KMS-11 (cell line): ENCODE measurements at regions not wholly inside any gene's neighbourhood (a gene's known extent, or its start where the extent isn't known, plus 50 kb on each side); places are given as distances from the start of the nearest gene placed in this dataset.

ENCODE experiments used
- H2AFZ ChIP-seq: fragments of 200-600 bp; sonication (generic); 2 replicates; pipeline ENCODE4 v1.6.1; 2016; ENCODE audit warnings: antibody characterized with exemption, mixed run types, low read depth
- H3K27ac ChIP-seq: fragments of 200-600 bp; sonication (generic); 2 replicates; pipeline ENCODE4 v1.6.1; 2016; ENCODE audit warnings: mild to moderate bottlenecking, mixed run types
- H3K27me3 ChIP-seq: fragments of 200-600 bp; sonication (generic); 2 replicates; pipeline ENCODE4 v1.6.1; 2017; ENCODE audit warnings: mild to moderate bottlenecking, low read depth, mixed run types, moderate library complexity; ENCODE audit not compliant: insufficient read depth
- H3K36me3 ChIP-seq: fragments of 200-600 bp; sonication (generic); 2 replicates; pipeline ENCODE4 v1.6.1; 2017; ENCODE audit warnings: mild to moderate bottlenecking, mixed run types; ENCODE audit not compliant: insufficient read depth
- H3K4me1 ChIP-seq: fragments of 200-600 bp; sonication (generic); 2 replicates; pipeline ENCODE4 v1.6.1; 2016; ENCODE audit warnings: mild to moderate bottlenecking, low read depth, mixed run types; ENCODE audit not compliant: poor library complexity, severe bottlenecking
- H3K4me2 ChIP-seq: fragments of 200-600 bp; sonication (generic); 2 replicates; pipeline ENCODE4 v1.7.0; 2016; ENCODE audit warnings: mild to moderate bottlenecking, mixed run types
- H3K4me3 ChIP-seq: fragments of 200-600 bp; sonication (generic); IDR thresholded peaks from 2 replicates; pipeline ENCODE4 v1.6.1; 2017; ENCODE audit warnings: low read depth, low read length, mixed read lengths; ENCODE audit not compliant: insufficient read depth
- H3K79me2 ChIP-seq: fragments of 200-600 bp; sonication (generic); 2 replicates; pipeline ENCODE4 v1.6.1; 2016; ENCODE audit warnings: low read depth, mixed run types; ENCODE audit not compliant: insufficient read depth
- H3K9ac ChIP-seq: fragments of 200-600 bp; sonication (generic); 2 replicates; pipeline ENCODE4 v1.6.1; 2016; ENCODE audit warnings: mild to moderate bottlenecking, mixed run types
- H4K20me1 ChIP-seq: fragments of 200-600 bp; sonication (generic); 2 replicates; pipeline ENCODE4 v1.6.1; 2016; ENCODE audit warnings: mild to moderate bottlenecking, mixed run types; ENCODE audit not compliant: insufficient read depth
- TF ChIP-seq, protein P1 (sequence below): fragments of 200-600 bp; sonication (generic); conservative IDR thresholded peaks from 2 replicates; pipeline ENCODE4 v1.6.1; 2017; ENCODE audit warnings: low read depth, mild to moderate bottlenecking, antibody characterized with exemption, low read length, moderate library complexity, mixed read lengths

DNA sequence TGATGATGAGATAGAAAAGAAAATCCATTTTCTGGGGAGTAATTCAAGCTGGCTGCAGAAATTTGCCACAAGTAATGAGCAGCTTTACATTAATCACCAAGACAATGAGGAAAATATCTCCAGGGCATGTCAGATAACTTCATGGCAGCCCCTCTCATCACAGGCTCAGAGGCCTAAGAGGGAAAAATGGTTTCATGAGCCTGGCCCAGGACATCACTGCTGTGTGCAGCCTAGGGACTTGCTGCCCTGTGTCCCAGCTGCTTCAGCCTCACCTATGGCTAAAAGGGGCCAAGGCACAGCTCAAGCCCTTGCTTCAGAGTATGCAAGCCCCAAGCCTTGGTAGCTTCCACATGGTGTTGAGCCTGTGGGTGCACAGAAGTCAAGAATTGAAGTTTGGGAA, 161.7 kb downstream of the OPA1 start:
- H3K36me3 ChIP-seq: no peaks in the 10 kb centered on the region
- H3K4me2 ChIP-seq: no peak overlapping the region
- H2AFZ ChIP-seq: no peak overlapping the region
- H3K27me3 ChIP-seq: no peaks in the 10 kb centered on the region
- TF ChIP-seq, protein P1, sequence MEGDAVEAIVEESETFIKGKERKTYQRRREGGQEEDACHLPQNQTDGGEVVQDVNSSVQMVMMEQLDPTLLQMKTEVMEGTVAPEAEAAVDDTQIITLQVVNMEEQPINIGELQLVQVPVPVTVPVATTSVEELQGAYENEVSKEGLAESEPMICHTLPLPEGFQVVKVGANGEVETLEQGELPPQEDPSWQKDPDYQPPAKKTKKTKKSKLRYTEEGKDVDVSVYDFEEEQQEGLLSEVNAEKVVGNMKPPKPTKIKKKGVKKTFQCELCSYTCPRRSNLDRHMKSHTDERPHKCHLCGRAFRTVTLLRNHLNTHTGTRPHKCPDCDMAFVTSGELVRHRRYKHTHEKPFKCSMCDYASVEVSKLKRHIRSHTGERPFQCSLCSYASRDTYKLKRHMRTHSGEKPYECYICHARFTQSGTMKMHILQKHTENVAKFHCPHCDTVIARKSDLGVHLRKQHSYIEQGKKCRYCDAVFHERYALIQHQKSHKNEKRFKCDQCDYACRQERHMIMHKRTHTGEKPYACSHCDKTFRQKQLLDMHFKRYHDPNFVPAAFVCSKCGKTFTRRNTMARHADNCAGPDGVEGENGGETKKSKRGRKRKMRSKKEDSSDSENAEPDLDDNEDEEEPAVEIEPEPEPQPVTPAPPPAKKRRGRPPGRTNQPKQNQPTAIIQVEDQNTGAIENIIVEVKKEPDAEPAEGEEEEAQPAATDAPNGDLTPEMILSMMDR: no peak
- H3K4me3 ChIP-seq: no peak overlapping the region
- H3K9ac ChIP-seq: no peak overlapping the region
- no peak overlapping the region for H3K27ac ChIP-seq
- H3K4me1 ChIP-seq: no peaks in the 10 kb centered on the region
- no peaks in the 10 kb centered on the region for H4K20me1 ChIP-seq
- H3K79me2 ChIP-seq: no peaks in the 10 kb centered on the region

DNA sequence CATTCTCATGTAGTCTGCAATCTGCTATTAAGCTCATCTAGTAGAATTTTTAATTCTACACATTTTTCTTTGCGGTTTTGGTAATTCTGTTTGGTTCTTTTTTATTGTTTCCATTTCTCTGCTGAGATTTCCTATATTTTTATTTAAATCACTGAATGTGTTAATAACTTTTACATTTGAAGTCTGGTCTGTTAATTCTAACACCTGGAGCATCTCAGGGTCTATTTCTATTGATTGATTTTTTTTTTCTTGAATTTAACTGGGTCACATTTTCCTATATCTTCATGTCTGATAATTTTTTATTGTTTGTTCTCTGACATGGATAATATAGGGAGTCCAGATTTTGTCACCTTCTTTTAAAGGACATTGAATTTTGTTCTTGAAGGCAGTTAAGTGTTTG, 163.5 kb downstream of the OPA1 start:
- TF ChIP-seq, protein P1: no peak
- H2AFZ ChIP-seq: no peak overlapping the region
- no peaks in the 10 kb centered on the region for H3K4me1 ChIP-seq
- no peak overlapping the region for H3K4me2 ChIP-seq
- no peaks in the 10 kb centered on the region for H3K79me2 ChIP-seq
- H3K27ac ChIP-seq: no peak overlapping the region
- no peaks in the 10 kb centered on the region for H3K27me3 ChIP-seq
- H3K36me3 ChIP-seq: no peaks in the 10 kb centered on the region
- no peak overlapping the region for H3K9ac ChIP-seq
- H3K4me3 ChIP-seq: no peak overlapping the region
- H4K20me1 ChIP-seq: no peaks in the 10 kb centered on the region

DNA sequence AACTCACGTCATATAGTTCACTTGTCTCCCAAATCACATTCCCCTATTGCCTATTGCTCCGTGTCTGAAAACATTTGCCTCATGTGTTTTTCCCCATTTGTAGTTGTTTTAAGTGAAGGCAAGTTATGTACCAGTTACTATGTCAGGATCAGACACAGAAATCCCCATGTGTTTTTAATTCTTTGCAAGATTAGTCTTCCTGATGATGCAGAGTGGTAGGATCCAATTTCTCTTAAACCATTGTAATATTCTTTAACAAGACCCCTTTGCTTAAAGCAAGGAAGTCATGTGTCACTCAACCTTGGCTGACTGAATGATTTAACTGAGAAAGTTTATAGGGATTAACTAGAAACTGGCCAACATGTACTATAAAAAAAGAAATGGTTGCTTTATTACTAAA, 164.4 kb downstream of the OPA1 start:
- TF ChIP-seq, protein P1: no peak
- no peak overlapping the region for H3K9ac ChIP-seq

DNA sequence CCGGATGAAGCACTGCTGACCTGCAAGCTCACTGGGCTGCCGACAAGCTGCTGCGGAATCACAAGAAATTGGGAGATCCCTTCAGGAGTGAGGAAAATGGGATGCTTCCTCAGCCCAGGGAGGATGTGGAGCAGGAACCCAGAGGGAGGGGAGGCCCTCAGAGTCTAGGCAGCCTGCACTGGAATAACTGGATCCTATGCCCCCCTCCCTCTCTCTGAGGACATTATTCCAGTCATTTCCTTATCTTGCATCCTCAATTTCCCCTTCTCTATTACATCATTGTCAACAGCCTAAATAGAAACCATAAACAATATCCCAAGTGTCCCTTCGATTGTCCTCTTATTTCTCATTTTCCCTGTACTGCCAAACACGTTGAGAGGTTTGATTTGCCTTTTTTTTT, 169.0 kb downstream of the OPA1 start:
- no peaks in the 10 kb centered on the region for H3K36me3 ChIP-seq
- H4K20me1 ChIP-seq: no peaks in the 10 kb centered on the region
- TF ChIP-seq, protein P1: no peak
- H3K27me3 ChIP-seq: no peaks in the 10 kb centered on the region
- no peak overlapping the region for H2AFZ ChIP-seq
- H3K27ac ChIP-seq: no peak overlapping the region
- no peak overlapping the region for H3K9ac ChIP-seq
- H3K4me2 ChIP-seq: no peak overlapping the region
- no peaks in the 10 kb centered on the region for H3K79me2 ChIP-seq
- no peak overlapping the region for H3K4me3 ChIP-seq
- H3K4me1 ChIP-seq: no peaks in the 10 kb centered on the region

More for the DNA sequence above, 164.4 kb downstream of the OPA1 start:
- H3K4me3 ChIP-seq: no peak overlapping the region
- H3K27me3 ChIP-seq: no peaks in the 10 kb centered on the region
- no peak overlapping the region for H3K4me2 ChIP-seq
- no peaks in the 10 kb centered on the region for H4K20me1 ChIP-seq
- H2AFZ ChIP-seq: no peak overlapping the region
- no peaks in the 10 kb centered on the region for H3K4me1 ChIP-seq
- no peaks in the 10 kb centered on the region for H3K36me3 ChIP-seq
- no peaks in the 10 kb centered on the region for H3K79me2 ChIP-seq
- H3K27ac ChIP-seq: no peak overlapping the region
